Ovary (tissue), 3 donors: ENCODE measurements at regions not wholly inside any gene's neighbourhood (a gene's known extent, or its start where the extent isn't known, plus 50 kb on each side); places are given as distances from the start of the nearest gene placed in this dataset.

Source experiments
- CTCF ChIP-seq, 3 donors: fragments of 450-650 bp in 2 of 3; fragments of 200-600 bp in 1 of 3; IDR thresholded peaks; one replicate each; pipeline versions ENCODE4 v1.5.1 to v1.8.0; 2016 to 2022; ENCODE audit warnings: antibody characterized with exemption in 3 of 3, mild to moderate bottlenecking in 1 of 3
- EP300 ChIP-seq: sonication (generic); formaldehyde crosslinking; IDR thresholded peaks from one replicate; pipeline ENCODE4 v1.6.1; 2017; ENCODE audit warnings: antibody characterized with exemption
- POLR2A ChIP-seq: fragments of 450-650 bp; IDR thresholded peaks from one replicate; pipeline ENCODE4 v1.6.1; 2017; ENCODE audit warnings: antibody characterized with exemption, mild to moderate bottlenecking, moderate library complexity
- donor health status: DM: no; HTN: no; CAD: no.

- TF ChIP-seq CTCF (IDR thresholded peaks at IDR 0.05): no peak
- no peak for TF ChIP-seq POLR2A
- no peak for TF ChIP-seq EP300
Observed at GRCh38 chr6:133100865-133101264, 140.3 kb upstream of the EYA4 start.
